GM21515 (cell line): ENCODE measurements at regions not wholly inside any gene's neighbourhood (a gene's known extent, or its start where the extent isn't known, plus 50 kb on each side); places are given as distances from the start of the nearest gene placed in this dataset.

Experiments
- ATAC-seq: cut with Tn5 transposase; IDR thresholded peaks from one replicate; pipeline ENCODE4 v1.9.1; 2021; ENCODE audit not compliant: unreplicated experiment

DNA sequence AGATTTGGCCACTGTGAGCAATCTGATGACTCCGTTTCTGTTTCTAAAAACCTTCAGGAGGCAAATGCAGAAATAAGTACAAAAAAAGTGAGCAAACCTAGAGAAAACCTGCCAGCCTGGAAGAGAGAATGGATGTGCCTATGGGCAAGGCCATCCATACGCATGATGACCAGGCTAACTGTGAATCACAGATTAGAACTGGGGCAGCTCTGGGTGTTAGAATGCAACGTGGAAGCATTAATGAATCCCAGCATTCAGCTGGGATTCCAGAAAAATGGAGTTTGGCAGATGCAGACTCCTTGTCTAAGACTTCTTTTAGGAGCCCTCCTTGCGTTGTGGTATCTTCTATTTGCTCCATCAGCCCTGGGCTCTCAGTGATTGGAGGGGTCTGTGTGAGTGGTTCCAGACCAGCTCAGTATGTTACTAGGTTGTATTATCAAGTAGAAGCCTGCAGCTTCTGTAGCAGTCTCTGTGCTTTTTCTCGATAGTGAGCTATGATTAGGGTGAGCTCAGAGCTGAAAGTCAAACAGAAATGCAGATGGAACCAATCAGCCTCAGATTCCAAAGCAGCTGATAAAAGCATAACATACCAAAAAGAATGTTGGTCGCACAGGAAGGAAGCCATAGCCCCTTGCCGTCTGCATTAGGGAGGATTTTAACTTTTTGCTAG, 154.0 kb downstream of the PSMG1 start:
- no peak for ATAC-seq

DNA sequence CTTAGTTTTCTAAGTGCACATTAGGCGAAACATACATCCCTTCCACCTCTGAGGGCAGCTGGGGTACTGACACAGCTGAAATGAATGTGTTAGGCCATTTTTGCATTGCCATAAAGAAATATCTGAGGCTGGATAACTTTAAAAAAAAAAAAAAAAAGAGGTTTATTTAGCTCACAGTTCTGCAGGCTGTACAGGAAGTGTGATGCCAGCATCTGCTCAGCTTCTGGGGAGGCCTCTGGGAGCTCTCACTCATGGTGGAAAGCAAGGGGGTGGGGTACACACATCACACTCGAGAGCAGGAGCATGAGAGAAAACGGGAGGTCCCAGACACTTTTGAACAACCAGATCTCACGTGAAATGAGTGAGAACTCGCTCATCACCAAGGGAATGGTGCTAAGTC, 158.1 kb downstream of the PSMG1 start:
- ATAC-seq: no peak

- no peak for ATAC-seq
Observed at GRCh38 chr21:39024538-39024937, 158.7 kb downstream of the PSMG1 start.

- no peak for ATAC-seq
Observed at GRCh38 chr21:39022863-39023693, 160.2 kb downstream of the PSMG1 start.

GRCh38 chr21:39022466-39022862, 160.8 kb downstream of the PSMG1 start:
- ATAC-seq: no peak

- no peak for ATAC-seq
Observed at GRCh38 chr21:39022035-39022434, 161.2 kb downstream of the PSMG1 start.

GRCh38 chr21:39021478-39021832, 161.8 kb downstream of the PSMG1 start:
- ATAC-seq: no peak

GRCh38 chr21:39020751-39021477, 162.3 kb downstream of the PSMG1 start:
- ATAC-seq: no peak

DNA sequence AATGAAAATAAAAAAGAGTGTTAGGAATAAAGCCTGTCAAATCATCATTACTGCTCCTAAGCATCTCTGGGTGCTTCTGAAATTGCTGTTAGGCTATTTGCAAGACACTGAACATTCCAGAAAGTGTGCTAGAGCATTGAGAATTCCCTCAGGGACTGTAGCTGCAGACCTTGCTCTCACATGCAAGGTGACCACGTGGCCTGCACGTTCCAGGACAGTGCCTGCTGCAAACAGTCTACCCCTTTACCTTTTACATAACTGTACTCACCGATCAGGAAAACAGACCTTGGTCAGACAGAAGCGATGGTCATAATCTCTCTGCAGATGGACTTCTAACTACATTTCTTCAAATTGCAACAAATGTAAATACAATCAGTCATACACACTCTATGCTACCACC, 164.5 kb downstream of the PSMG1 start:
- no peak for ATAC-seq

DNA sequence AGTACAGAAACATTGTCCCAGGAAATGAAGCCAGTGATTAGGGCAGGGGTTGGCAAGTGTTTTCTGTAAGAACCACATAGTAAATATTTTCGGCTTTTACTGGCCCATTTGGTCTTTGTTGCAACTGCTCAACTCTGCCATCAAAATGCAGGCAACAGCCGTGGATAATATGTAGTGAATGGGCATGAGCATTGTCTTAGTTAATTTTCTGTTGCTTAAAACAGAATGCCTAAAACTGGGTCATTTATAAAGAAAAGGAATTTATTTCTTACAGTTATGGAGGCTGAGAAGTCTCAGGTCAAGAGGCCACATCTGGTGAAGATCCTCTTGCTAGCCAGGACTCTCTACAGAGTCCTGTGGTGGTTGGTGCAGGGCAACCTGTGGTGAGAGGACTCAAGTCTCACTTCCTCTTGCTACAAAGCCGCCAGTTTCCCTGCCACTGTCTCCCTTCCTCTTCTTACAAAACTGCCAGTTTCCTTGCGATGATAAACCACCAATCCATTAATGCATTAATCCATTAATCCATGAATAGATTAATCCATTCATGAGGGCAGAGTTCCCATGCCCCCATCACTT, 166.4 kb downstream of the PSMG1 start:
- peak; percentile 82 for ATAC-seq

GRCh38 chr21:39014747-39015146, 168.5 kb downstream of the PSMG1 start:
- ATAC-seq: no peak

- no peak for ATAC-seq
Observed at GRCh38 chr21:39012326-39013230, 170.7 kb downstream of the PSMG1 start.

- no peak for ATAC-seq
Observed at GRCh38 chr21:39011911-39012310, 171.3 kb downstream of the PSMG1 start.

GRCh38 chr21:39010629-39011404, 172.4 kb downstream of the PSMG1 start:
- no peak for ATAC-seq

GRCh38 chr21:39009587-39010225, 173.5 kb downstream of the PSMG1 start:
- ATAC-seq: no peak

DNA sequence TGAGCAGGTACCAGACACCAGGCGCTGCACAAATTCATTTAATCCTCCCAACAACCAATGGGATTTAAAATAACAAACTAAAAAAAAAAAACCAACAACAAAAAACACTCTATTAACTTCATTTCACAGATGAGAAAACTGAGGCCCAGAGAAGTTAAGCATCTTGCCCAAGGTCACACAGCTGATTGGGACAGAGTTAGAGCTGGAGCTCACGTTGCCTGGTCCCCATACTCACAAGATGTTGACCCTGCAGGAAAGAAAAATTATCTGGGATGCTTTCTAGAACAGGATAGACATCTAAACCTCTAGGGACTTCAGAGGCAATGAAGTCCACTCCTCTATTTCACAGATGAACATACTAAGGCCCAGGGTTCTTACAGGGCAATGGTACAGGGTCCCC, 175.3 kb downstream of the PSMG1 start:
- ATAC-seq: no peak

GRCh38 chr21:39007532-39007931, 175.7 kb downstream of the PSMG1 start:
- no peak for ATAC-seq

GRCh38 chr21:39006571-39007311, 176.5 kb downstream of the PSMG1 start:
- no peak for ATAC-seq

- ATAC-seq: no peak
Observed at GRCh38 chr21:39005502-39005787, 177.8 kb downstream of the PSMG1 start.
